ES-I3 (cell line): ENCODE measurements at regions not wholly inside any gene's neighbourhood (a gene's known extent, or its start where the extent isn't known, plus 50 kb on each side); places are given as distances from the start of the nearest gene placed in this dataset.
A peak's percentile ranks its signal among the peaks of the same experiment; 100 is the strongest.

Experiments
- H3K36me3 ChIP-seq: 2 replicates; pipeline ENCODE4 v1.6.1; 2013; ENCODE audit warnings: mild to moderate bottlenecking, low read length, control low read depth, moderate library complexity; ENCODE audit not compliant: insufficient read depth
- H3K4me1 ChIP-seq: 2 replicates; pipeline ENCODE4 v1.6.1; 2013; ENCODE audit warnings: mild to moderate bottlenecking, control low read depth, low read length; ENCODE audit not compliant: insufficient read depth
- H3K9ac ChIP-seq: 2 replicates; pipeline ENCODE4 v1.6.1; 2013; ENCODE audit warnings: low read depth, mild to moderate bottlenecking, low read length, moderate library complexity
- H3K9me3 ChIP-seq: 2 replicates; pipeline ENCODE4 v1.6.1; 2013; ENCODE audit warnings: mild to moderate bottlenecking, low read length, moderate library complexity; ENCODE audit not compliant: control insufficient read depth, insufficient read depth

GRCh38 chr4:186878203-186878776, 154.6 kb upstream of the FAT1 start:
- Histone ChIP-seq H3K4me1 (no peaks in the 10 kb centered on the region), H3K9me3 (no peaks in the 10 kb centered on the region)

GRCh38 chr4:186881521-186882220, 158.0 kb upstream of the FAT1 start:
- 0 out of 2 replicates have a peak, but pooled peaks cover 6% of the 10 kb centered on the region for H3K4me1 ChIP-seq
- no peak overlapping the region for H3K9ac ChIP-seq
- H3K36me3 ChIP-seq = 0 out of 2 replicates have a peak, but pooled peaks cover 4% of the 10 kb centered on the region
- no peaks in the 10 kb centered on the region for H3K9me3 ChIP-seq

More at GRCh38 chr4:186878203-186878776, 154.6 kb upstream of the FAT1 start:
- Histone ChIP-seq H3K36me3 (no peaks in the 10 kb centered on the region), H3K9ac (no peak overlapping the region)

GRCh38 chr4:186882293-186882692, 158.6 kb upstream of the FAT1 start:
- peaks cover 12% of the 10 kb centered on the region; the same call in 1 of the 2 replicates for H3K4me1 ChIP-seq
- no peak overlapping the region for H3K9ac ChIP-seq
- H3K9me3 ChIP-seq = no peaks in the 10 kb centered on the region
- H3K36me3 ChIP-seq = 0 out of 2 replicates have a peak, but pooled peaks cover 4% of the 10 kb centered on the region

GRCh38 chr4:186885289-186885688, 161.6 kb upstream of the FAT1 start:
- H3K9me3 ChIP-seq = no peaks in the 10 kb centered on the region
- no peak overlapping the region for H3K9ac ChIP-seq
- 0 out of 2 replicates have a peak, but pooled peaks cover 4% of the 10 kb centered on the region for H3K36me3 ChIP-seq
- peaks cover 18% of the 10 kb centered on the region; the same call in 1 of the 2 replicates for H3K4me1 ChIP-seq

GRCh38 chr4:186886759-186887158, 163.1 kb upstream of the FAT1 start:
- no peaks in the 10 kb centered on the region for H3K9me3 ChIP-seq
- 0 out of 2 replicates have a peak, but pooled peaks cover 4% of the 10 kb centered on the region for H3K36me3 ChIP-seq
- H3K4me1 ChIP-seq = peaks cover 18% of the 10 kb centered on the region; the same call in 1 of the 2 replicates
- H3K9ac ChIP-seq = peak overlapping the region; percentile 83; the same call in 1 of the 2 replicates

- H3K36me3 ChIP-seq = 0 out of 2 replicates have a peak, but pooled peaks cover 4% of the 10 kb centered on the region
- peak overlapping the region; percentile 83; the same call in 1 of the 2 replicates for H3K9ac ChIP-seq
These were observed 163.6 kb upstream of the FAT1 start for GRCh38 chr4:186887291-186887700.

GRCh38 chr4:186887752-186888151, 164.1 kb upstream of the FAT1 start:
- Histone ChIP-seq H3K4me1 (peaks cover 18% of the 10 kb centered on the region; the same call in 1 of the 2 replicates), H3K9me3 (no peaks in the 10 kb centered on the region), H3K36me3 (0 out of 2 replicates have a peak, but pooled peaks cover 4% of the 10 kb centered on the region), H3K9ac (peak overlapping the region; percentile 83)

More at GRCh38 chr4:186887291-186887700, 163.6 kb upstream of the FAT1 start:
- Histone ChIP-seq H3K9me3 (no peaks in the 10 kb centered on the region), H3K4me1 (peaks cover 18% of the 10 kb centered on the region; the same call in 1 of the 2 replicates)

GRCh38 chr4:186889876-186890643, 166.4 kb upstream of the FAT1 start:
- no peaks in the 10 kb centered on the region for H3K9me3 ChIP-seq
- H3K36me3 ChIP-seq = 0 out of 2 replicates have a peak, but pooled peaks cover 3% of the 10 kb centered on the region
- peaks cover 18% of the 10 kb centered on the region; the same call in 1 of the 2 replicates for H3K4me1 ChIP-seq
- H3K9ac ChIP-seq = peak overlapping the region; percentile 83; the same call in 1 of the 2 replicates

GRCh38 chr4:186891859-186892486, 168.3 kb upstream of the FAT1 start:
- Histone ChIP-seq H3K9me3 (no peaks in the 10 kb centered on the region), H3K9ac (no peak overlapping the region), H3K4me1 (peaks cover 9% of the 10 kb centered on the region; the same call in 1 of the 2 replicates), H3K36me3 (no peaks in the 10 kb centered on the region)

GRCh38 chr4:186898367-186898766, 174.7 kb upstream of the FAT1 start:
- H3K4me1 ChIP-seq = no peaks in the 10 kb centered on the region
- no peaks in the 10 kb centered on the region for H3K9me3 ChIP-seq
- no peaks in the 10 kb centered on the region for H3K36me3 ChIP-seq
- no peak overlapping the region for H3K9ac ChIP-seq

GRCh38 chr4:186900232-186900900, 176.7 kb upstream of the FAT1 start:
- no peak overlapping the region for H3K9ac ChIP-seq
- H3K4me1 ChIP-seq = no peaks in the 10 kb centered on the region
- no peaks in the 10 kb centered on the region for H3K9me3 ChIP-seq
- no peaks in the 10 kb centered on the region for H3K36me3 ChIP-seq

- Histone ChIP-seq H3K9ac (no peak overlapping the region), H3K36me3 (no peaks in the 10 kb centered on the region)
These were observed 177.3 kb upstream of the FAT1 start for GRCh38 chr4:186900984-186901383.

GRCh38 chr4:186901850-186902249, 178.2 kb upstream of the FAT1 start:
- no peaks in the 10 kb centered on the region for H3K4me1 ChIP-seq
- no peaks in the 10 kb centered on the region for H3K36me3 ChIP-seq
- H3K9me3 ChIP-seq = no peaks in the 10 kb centered on the region
- no peak overlapping the region for H3K9ac ChIP-seq

More at GRCh38 chr4:186900984-186901383, 177.3 kb upstream of the FAT1 start:
- no peaks in the 10 kb centered on the region for H3K4me1 ChIP-seq
- H3K9me3 ChIP-seq = no peaks in the 10 kb centered on the region
